Ishikawa (cell line): ENCODE measurements at regions not wholly inside any gene's neighbourhood (a gene's known extent, or its start where the extent isn't known, plus 50 kb on each side); places are given as distances from the start of the nearest gene placed in this dataset.

Experiments used
- CEBPB ChIP-seq: IDR thresholded peaks from 2 replicates; pipeline ENCODE4 v1.6.1; 2012
- CREB1 ChIP-seq: IDR thresholded peaks from 2 replicates; pipeline ENCODE4 v1.6.1; 2012; ENCODE audit warnings: low read depth
- EGR1 ChIP-seq: IDR thresholded peaks from 2 replicates; pipeline ENCODE4 v1.6.1; 2012
- EP300 ChIP-seq: IDR thresholded peaks from 2 replicates; pipeline ENCODE4 v1.6.1; 2012; ENCODE audit warnings: borderline replicate concordance
- FOXM1 ChIP-seq: IDR thresholded peaks from 2 replicates; pipeline ENCODE4 v1.6.1; 2012; ENCODE audit warnings: low read depth, borderline replicate concordance
- NFIC ChIP-seq: IDR thresholded peaks from 2 replicates; pipeline ENCODE4 v1.6.1; 2012
- RAD21 ChIP-seq: IDR thresholded peaks from 2 replicates; pipeline ENCODE4 v1.6.1; 2012; ENCODE audit warnings: low read depth
- REST ChIP-seq: IDR thresholded peaks from 2 replicates; pipeline ENCODE4 v1.6.1; 2012; ENCODE audit warnings: low read depth, mild to moderate bottlenecking
- TAF1 ChIP-seq: IDR thresholded peaks from 2 replicates; pipeline ENCODE4 v1.6.1; 2012; ENCODE audit warnings: low read depth, mild to moderate bottlenecking
- TCF12 ChIP-seq: IDR thresholded peaks from 2 replicates; pipeline ENCODE4 v1.6.1; 2012; ENCODE audit warnings: low read depth
- TEAD4 ChIP-seq: IDR thresholded peaks from 2 replicates; pipeline ENCODE4 v1.6.1; 2012
- USF1 ChIP-seq: IDR thresholded peaks from 2 replicates; pipeline ENCODE4 v1.6.1; 2012
- YY1 ChIP-seq: IDR thresholded peaks from 2 replicates; pipeline ENCODE4 v1.6.1; 2012; ENCODE audit warnings: low read depth
- ZBTB7A ChIP-seq: IDR thresholded peaks from 2 replicates; pipeline ENCODE4 v1.6.1; 2012; ENCODE audit warnings: low read depth
- TF ChIP-seq, protein P1 (sequence below): IDR thresholded peaks from 2 replicates; pipeline ENCODE4 v1.6.1; 2012

- TF ChIP-seq CREB1 (no peak), FOXM1 (no peak), EP300 (no peak), TCF12 (no peak), TAF1 (no peak), REST (no peak), RAD21 (no peak), EGR1 (no peak), TEAD4 (no peak)
- TF ChIP-seq, protein P1, sequence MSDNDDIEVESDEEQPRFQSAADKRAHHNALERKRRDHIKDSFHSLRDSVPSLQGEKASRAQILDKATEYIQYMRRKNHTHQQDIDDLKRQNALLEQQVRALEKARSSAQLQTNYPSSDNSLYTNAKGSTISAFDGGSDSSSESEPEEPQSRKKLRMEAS = no peak
Observed at GRCh38 chr20:11302436-11302835, 615.3 kb upstream of the BTBD3 start.

DNA sequence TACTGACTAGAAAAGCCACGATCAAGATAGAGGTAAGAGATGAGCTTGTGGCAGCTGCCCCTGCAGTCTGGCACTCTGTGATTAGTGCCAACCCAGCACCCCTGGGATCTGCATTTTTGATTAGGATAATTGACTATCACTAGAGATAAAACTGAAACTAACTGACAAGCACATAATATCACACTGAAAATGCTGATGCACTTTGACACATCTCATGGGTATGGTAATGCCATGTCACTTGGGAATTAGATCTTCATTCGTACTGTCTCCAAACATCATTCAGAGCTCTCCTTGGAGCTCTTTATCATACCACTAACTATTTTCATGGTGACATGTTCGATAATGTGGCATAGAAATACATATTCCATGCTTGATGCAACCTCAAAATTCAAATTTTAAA is 612.9 kb upstream of the BTBD3 start:
- TF ChIP-seq TEAD4 = no peak
- no peak for TF ChIP-seq NFIC
- TF ChIP-seq TCF12 = no peak
- TF ChIP-seq, protein P1 = no peak
- no peak for TF ChIP-seq REST
- TF ChIP-seq EP300 = no peak
- no peak for TF ChIP-seq RAD21
- TF ChIP-seq FOXM1 = no peak
- no peak for TF ChIP-seq TAF1
- TF ChIP-seq CREB1 = no peak
- TF ChIP-seq YY1 = no peak
- TF ChIP-seq ZBTB7A = no peak
- TF ChIP-seq CEBPB = no peak
- no peak for TF ChIP-seq EGR1
- TF ChIP-seq USF1 = no peak

- TF ChIP-seq ZBTB7A = no peak
- no peak for TF ChIP-seq USF1
- no peak for TF ChIP-seq CREB1
- TF ChIP-seq TEAD4 = no peak
- no peak for TF ChIP-seq CEBPB
- TF ChIP-seq TAF1 = no peak
- no peak for TF ChIP-seq REST
- TF ChIP-seq YY1 = no peak
- TF ChIP-seq TCF12 = no peak
- no peak for TF ChIP-seq NFIC
- no peak for TF ChIP-seq EGR1
Observed at GRCh38 chr20:11305406-11305805, 612.3 kb upstream of the BTBD3 start.

DNA sequence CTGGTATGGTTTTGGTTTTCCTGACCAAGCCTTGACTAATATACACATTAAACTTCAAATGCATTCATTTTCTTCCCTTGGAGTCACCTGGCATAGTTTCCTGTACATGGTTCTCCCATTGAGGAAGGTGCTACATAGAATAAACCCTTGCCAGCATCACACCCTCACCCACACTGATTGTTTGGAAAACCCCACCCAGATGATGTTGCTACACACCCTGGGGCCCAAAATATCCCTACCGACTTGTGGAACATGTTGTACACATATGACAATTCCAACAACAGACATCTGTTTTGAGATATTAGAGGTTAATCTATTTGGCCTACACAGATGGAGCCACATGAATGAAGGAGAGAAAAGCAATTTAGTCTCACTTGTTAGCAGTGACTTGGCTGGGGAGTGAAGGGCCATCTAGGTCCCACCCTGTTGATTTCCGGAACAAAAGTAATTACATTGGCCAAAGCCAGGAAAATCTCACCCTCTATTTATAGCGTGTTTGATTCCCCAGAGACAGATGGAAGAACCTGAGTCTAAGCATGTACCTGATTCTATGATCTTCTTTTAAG is 606.0 kb upstream of the BTBD3 start:
- TF ChIP-seq FOXM1 (no peak), RAD21 (no peak), TEAD4 (no peak)

DNA sequence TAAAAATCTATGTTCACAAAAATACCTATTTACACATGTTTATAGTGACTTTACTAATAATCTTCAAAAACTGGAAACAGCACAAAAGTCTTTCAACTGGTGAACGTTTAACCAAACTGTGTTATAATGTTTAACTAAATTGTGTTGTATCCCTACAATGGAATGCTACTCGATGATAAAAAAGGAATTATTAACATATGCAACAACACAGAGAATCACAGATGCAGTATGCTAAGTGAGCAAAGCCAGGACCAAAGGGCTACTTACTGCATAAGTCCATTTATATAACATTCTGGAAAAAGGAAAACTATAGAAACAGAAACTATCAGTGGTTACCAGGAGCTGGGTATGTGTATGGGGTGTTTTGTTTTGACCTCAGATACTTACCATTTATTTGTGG is 602.2 kb upstream of the BTBD3 start:
- TF ChIP-seq, protein P1 = no peak
- TF ChIP-seq NFIC = no peak
- TF ChIP-seq CEBPB = no peak
- no peak for TF ChIP-seq RAD21
- TF ChIP-seq TEAD4 = no peak
- no peak for TF ChIP-seq FOXM1
- TF ChIP-seq REST = no peak
